NCI-H82 treated with DMSO at 0.1 percent for 48 hours (cell line): ENCODE measurements at regions not wholly inside any gene's neighbourhood (a gene's known extent, or its start where the extent isn't known, plus 50 kb on each side); places are given as distances from the start of the nearest gene placed in this dataset.

Experiments used
- DNase-seq: peaks from one replicate; lab custom pipeline; 2025; ENCODE audit not compliant: unreplicated experiment; lab: John Stamatoyannopoulos, UW

DNA sequence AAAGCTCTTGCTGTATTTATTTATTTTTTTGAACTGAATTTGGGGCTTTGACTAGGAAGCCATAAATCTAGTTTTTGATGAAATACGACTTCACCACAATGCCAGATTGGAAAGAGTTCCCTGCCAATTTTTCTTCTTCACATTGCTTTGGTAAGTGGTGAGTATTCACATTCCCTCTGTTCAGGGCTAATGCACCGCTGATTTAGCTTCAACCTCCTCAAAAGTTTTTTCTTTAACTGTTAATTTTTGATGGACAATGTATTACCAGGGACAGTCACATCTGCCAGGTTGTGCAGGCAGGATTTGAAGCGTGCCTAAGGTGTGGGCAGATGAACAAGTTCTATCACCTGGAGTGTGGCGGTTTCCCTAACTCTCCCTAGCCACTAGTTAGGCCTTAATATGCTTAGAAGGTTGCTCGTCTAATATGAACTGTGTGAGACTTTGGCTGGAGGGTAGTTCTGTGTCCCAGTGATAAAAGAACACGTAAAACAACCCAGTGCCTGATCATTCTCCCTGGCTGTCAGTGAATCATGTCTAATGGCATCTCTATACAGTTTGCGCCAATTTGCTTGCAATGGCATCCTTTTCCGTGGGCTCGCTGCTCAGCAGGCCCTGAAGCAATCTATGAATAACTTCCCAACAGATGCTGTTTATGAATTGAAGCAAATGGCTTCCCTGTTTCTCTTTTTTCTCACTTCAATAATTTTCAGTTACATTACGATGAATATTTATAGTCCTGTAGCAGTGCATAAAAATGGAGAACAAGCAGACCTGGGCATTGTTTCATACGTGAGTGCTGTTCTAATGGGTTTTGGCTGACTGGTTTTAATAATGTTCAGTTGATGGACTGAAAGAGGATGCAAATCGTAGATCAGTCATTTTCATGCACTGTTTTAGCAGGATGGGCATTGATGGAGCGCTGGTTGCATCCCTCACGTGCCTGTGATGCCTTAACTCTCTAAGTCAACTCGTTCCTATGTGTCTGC is 243.2 kb upstream of the SUCLG2 start:
- DNase-seq, result no peak

DNA sequence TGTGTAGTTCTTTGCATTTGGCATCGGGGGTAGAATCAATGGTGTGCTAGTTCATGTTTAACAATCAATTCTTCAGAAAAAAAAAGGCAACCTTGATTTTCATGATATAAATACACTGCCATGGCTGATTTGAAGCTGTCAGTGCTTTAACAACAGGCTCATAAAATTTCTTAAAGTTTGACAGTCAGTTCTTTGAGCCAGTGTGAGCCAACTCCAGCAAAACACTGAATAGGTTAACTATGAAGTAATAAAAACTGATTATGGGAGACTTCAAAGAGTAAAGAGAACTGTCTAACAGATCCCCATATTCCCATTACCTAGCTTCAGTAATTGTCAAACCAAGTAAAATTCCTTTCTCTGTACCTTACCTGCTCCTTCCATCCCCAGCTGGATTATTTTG is 241.7 kb upstream of the SUCLG2 start:
- DNase-seq, result no peak

DNA sequence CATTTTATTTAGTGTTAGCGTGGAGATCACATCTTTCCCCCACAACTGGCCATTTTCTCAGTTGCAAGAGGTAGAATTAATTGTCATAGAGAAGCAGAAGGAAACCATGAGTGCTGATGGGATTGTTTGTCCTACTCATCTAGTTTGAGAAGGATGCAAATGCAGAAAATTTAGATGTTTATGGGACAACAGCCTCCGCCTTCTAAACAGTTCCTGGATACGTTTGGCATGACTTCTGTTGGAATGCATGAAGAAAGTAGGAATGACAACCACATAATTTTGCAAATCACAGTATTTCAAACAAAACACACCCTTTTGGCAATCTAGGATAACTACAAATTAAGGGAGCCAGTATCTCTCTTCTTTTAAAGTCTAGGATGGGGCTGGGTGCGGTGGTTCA is 240.1 kb upstream of the SUCLG2 start:
- no peak for DNase-seq

DNA sequence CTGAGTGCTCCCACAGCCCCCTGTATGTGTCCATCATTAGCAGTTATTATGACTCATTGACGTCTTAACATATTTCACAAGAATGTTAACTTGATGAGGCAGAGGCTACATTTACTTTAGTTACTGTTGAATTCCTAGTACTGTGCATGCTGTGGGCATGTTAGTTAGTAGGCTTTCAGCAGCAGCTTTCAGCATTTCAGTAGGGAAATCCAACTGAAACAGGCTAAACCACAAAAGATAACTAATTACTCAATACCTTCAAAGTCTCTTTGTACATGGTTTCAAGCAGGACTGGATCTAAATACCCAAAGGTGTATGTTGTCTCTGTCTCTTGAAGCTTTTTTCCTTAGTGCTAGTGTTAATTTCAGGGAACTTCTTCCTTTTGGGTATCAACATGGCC is 229.9 kb upstream of the SUCLG2 start:
- no peak for DNase-seq

DNA sequence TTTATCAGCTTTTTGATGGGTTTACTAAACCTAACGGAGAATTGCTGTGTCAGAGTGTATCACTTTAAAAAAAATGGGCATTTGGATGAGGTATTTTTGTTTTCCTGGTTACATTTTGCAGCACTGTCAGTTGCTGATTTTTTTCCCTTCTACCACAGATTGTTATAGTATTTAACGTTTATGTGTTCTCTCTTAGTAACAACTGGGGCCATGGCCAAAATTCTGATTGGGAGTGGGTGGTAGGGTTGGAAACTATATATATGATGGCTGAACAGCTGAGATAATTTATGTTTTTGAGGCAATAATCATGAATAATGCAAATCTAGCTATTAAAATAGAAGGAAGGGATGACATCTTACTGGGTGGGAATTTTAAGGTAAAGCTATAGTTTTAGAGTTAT is 229.4 kb upstream of the SUCLG2 start:
- no peak for DNase-seq

DNA sequence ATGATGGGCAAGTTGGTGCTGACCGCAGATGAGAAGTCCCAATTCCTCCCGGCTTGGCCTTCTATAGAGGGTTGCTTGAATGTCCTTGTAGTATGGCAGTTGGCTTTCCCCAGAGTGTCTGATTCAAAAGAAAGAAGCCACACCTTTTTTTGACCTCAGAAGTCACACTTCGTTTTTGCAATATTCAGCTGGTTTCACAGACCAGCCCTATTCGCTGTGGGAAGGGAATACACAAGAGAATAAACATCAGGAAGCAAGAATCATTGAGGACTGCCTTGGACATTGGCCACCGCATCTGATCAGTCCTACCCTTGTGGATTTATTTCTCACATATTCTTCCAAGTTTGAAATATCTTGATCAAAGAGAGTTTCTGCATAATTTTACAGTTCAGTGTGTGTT is 228.6 kb upstream of the SUCLG2 start:
- DNase-seq, result no peak

DNA sequence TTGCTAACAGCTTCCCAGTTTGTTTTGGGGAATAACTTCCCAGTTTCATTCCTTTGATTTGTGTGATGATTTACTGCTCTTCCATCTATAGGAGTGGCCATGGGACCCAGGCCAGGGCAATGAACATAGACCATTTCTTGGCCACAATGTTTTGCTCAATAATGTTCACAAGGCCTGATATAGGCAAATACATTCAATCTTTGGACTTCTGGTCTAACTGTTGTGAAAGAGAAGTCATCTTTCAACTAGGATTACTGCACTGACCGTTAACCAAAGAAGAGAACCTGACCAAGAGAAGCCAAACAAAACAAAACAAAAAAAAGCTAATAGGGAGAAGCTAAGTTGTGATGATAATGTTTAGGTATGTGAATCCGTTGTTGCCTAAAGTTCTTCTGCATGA is 221.8 kb upstream of the SUCLG2 start:
- no peak for DNase-seq

DNA sequence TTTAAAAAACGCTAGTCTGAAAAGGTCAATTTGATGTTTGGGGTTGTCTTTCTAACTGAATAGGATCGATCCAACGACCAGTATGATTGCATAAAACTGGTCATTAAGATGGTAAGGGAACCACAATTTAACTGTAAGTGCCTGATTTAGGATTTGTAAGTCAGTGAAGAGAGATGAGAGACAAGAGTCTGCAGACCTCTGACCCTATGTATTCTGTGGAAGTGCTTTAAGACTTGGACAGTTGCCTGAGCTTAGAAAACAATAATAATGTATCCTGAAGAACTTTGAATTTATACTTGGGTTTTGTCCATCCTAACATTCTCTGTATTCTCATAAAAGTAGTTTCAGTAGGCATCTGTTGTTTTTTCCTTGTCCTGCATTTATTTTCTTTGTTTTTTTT is 221.4 kb upstream of the SUCLG2 start:
- no peak for DNase-seq

DNA sequence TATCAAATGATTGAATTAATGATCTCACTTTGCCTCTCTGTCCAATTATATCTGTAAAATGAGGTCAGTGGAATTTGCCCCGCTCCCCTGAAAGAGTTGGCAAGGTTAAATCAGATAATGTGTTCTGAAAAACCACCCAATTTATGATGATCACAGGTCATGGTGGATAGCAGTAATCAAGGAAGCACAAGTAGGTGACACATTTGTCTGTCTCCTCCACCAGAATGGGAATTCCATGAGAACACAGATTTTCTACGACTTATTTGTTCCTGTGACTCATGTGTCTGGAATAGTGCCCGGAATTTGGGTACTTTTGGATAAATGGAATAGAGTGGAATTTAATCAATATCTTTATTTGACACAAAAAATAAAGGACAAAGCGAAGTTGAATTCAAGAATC is 220.9 kb upstream of the SUCLG2 start:
- no peak for DNase-seq

DNA sequence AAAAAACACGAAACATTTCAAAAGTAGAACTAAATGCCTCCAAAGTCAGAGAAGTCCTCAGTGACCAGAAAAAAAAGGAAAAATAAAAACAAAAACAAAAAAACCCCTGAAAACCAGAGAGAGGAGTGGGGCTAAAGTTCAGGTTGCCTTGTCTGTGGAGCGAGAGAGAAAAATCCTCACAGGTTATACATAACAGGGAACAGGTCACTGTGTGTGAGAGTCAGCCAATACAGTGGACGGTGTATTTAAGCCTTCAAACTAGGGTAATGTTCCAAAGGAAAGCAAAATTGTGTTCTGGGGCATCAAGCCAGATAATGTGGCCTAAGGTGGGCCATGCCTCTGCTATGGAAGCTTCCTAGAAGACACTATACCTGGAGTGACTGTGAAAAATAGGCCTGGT is 216.1 kb upstream of the SUCLG2 start:
- no peak for DNase-seq

DNA sequence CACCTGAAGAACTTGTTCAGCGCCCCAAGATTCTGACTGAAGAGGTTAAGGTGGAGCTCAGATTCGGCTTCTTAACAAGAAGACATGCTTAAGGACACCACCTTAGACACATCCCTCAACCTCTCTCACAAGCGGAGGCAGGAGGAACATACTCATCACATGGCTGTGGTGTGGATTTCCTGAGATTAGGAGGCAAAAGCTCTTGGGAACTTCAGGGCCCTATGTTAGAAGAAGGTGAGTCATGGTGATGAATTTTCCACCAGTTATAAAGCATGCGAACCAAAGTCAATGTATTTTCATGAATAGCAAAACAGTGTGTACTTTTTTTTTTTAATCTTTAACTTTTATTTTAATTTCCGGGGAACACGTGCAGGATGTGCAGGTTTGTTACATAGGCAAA is 212.2 kb upstream of the SUCLG2 start:
- DNase-seq, result no peak

DNA sequence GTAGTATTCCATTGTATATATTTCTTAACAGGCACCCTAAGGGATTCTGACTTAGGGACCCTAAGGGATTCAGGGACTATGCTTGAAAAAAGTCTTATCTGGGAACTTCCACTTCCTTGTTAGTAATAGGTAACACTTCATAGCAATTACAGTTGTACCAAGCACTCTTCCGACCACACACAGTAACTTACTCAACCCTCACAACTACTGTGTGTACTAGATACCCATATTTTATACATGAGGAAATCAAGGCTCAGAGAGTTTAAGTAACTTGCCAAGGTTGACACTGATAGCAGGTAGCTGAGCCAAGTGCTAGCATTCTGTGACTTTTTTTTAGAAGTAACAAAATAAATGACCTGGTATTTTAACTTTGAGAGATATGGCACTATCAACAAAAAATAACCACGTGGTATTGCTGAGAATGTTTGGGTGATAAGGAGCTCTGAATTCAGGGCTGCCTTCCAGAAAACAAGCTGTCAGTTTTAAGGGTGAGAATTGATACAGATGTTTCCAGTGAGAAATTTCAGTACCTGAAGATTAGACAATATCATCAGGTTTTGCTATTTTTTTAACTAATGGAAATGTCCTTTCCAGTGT is 210.3 kb upstream of the SUCLG2 start:
- no peak for DNase-seq

DNA sequence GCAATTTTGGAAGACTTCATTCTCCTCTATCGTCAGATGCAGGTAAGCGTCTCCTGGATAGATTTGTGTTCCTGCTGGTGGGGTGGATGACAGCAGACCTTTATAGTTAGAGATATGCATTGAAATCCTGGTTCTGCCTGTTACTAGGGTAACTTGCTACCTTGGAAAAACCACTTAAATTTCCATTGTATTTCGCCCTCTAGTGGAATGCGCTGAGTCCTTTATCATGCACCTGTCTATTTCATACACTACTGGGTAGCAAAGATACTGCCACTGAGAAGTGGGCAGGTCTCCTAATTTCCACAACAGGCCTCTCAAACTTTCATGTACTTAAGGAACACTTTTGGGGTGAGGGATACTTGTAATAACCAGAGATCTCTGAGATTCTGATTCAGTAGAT is 209.5 kb upstream of the SUCLG2 start:
- DNase-seq, result no peak

DNA sequence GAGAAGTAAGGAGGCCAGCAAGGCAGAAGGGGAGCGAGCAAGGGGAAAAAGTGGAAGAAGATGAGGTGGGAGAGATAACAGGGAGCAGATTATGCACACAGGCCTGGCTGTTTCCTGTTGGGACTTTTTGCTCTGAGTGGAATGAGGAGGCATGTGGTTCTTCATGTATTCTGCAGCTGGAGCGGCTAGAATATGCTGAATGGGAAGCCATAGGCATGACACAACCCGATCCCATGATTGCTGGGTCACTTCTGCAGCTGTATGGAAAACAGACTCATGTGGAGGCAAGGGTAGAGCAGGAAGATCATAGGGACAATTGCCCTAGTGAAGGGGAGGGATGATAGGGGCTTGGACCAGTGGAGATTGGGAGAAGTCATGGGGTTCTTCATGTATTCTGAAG is 206.0 kb upstream of the SUCLG2 start:
- no peak for DNase-seq

DNA sequence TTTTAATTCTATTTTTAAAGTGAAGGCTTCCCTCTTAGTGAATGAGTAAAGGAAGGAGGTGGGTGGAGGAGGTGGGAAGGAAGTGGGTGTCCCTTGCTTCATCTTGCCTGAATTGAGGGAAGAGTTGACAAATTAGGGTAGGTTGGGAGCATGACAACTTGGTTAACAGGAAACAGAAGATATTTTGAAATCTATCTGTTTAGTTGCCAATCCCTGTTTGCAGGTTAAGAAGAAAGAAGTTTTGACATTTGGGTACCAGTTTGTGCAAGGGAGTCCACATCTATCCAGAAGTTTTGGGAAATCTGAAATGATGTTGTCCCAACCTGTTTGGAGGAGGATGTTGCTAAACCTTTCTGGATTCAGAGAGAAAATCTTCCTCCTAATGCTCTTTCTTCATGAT is 204.1 kb upstream of the SUCLG2 start:
- DNase-seq, result no peak

DNA sequence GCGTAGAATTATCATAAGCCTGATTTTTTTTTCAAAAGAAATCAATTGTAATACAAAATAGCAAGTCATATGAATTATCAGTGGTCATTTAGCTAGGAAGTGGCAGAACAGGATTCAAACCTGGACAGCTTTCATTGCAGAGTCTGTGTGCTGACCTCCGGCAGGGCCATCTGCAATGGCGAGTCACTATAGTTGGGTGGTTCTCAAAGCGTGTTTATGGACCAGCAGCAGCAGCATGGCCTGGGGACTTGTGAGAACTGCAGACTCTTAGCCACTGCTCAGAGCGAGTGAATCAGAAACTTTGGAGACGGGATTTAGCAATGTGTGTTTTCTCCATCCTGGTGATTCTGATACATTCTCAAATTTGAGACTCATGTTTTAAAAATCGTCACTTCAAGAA is 202.3 kb upstream of the SUCLG2 start:
- DNase-seq, result no peak

DNA sequence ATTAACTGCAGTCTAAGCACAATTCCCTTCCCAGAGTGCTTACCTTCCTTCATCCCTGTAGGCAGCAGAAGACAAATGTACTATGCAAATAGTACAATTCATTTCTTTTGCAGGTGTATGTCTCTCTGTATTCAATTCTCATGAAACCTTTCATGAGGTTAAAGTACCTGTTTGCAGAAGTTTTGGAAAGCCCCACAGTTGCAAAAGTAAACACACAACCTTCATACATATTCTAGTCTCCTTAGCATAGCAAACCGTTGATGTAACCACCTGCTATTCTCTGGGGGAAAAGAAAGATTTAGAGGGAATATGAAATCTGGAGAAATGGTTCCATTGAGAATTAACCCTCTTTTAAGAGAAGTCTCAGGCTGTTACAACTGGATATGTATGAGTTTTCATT is 200.3 kb upstream of the SUCLG2 start:
- no peak for DNase-seq

DNA sequence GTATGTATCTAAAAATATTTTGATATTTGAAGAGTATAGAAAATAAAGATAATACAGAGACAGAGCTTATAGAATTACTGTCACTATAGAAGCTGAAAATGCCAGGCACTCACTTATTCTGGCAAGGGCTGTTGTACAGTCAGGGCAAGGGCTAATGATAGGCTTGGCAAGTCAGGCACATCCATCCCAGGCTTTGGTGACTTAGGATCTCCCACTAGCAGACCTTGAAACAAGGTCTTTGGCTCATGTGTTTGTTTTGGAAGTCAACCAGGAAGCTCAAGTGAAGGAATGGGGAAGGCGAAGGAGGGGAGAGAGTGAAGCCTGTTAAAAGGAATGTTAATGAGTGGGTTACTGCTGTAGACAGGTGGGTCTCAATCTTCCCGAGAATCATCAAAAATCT is 199.1 kb upstream of the SUCLG2 start:
- DNase-seq, result no peak

DNA sequence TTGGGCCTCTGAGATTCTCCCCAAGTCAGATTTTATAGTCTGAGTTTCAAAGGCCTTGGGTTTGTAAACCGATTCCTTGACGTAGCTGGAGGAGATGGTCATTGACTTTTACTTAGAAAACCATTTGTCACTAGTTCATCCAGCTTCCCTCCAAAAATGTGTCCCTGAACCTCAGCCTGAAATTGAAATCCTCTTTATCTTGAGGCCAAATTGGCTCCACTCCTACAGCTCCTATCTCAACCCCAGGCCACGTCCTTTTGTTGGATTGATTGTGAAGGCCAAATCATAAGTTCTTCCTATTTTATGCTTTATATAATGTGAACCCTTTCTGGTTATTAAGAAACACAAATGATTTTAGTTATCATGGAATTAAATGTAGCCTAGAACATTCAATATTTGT is 193.9 kb upstream of the SUCLG2 start:
- DNase-seq, result no peak

DNA sequence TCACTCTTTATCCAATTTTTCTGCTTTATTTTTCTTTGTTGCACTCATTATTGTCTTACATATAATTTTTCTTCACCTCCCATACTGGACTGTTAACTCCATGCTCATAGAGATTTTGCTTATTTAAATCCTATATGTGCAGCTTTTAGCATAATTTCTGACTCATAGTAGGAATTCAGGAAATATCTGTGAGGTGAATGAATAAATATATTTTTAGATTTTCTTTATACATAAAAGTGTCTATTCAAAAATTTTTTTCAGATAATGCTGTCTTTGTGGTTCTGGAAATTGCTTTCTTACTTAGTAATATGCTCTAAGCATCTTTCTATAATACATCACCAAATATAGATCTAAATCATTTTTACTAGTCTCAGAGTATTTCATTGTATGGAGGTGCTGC is 191.8 kb upstream of the SUCLG2 start:
- no peak for DNase-seq

DNA sequence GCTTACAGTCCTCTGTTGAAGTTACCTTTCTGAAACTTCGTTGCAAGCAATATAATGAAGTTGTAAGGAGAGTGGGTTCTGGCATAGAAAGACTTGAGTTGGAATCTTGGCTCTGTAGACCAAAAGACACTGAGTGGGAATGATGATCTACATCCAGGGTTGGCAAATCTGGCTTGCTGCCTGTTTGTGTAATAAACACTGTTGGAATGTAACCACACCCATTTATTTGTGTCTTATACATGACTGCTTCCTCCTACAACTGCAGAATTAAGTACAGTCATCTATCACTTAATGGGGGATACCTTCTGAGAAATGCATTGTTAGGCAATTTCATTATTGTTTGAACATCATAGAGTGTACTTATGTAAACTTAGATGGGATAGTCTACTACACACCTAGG is 178.4 kb upstream of the SUCLG2 start:
- DNase-seq, result no peak

DNA sequence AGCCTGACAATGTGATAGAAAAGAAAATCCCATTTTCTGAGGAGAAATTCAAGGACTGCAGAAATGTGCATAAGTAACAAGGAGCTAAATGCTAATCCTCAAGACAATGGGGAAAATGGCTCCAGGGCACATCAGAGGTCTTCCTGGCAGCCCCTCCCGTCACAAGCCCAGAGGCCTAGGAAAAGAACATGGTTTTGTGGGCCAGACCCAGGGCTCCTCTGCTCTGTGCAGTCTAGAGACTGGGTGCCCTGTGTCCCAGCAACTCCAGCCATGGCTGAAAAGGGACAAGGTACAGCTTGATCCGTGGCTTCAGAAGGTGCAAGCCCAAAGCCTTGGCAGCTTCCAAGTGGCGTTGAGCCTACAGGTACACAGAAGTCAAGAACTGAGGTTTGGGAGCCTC is 176.8 kb upstream of the SUCLG2 start:
- DNase-seq, result no peak
